ENCODE measurements at regions not wholly inside any gene's neighbourhood (a gene's known extent, or its start where the extent isn't known, plus 50 kb on each side); places are given as distances from the start of the nearest gene placed in this dataset.

DNA sequence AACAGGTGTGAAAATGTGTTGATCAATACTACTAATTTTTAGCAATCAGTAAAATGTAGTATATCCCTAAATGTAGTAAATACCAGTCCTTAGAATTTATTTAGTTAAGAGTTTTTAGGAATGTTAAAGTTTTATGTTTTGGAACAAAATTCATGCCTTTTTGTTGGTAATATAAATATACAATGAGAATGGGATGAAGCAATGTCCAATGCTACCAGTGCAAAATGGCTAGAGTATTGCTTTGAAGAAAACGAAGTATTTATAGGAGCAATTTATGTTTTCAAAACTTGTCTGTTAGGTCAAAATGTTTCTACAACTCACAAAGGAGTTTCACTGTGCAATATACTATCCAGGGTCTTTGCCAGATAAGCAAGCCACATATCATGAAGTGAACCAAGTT, 851.5 kb downstream of the PCDH18 start:
- TF ChIP-seq, protein P1, sequence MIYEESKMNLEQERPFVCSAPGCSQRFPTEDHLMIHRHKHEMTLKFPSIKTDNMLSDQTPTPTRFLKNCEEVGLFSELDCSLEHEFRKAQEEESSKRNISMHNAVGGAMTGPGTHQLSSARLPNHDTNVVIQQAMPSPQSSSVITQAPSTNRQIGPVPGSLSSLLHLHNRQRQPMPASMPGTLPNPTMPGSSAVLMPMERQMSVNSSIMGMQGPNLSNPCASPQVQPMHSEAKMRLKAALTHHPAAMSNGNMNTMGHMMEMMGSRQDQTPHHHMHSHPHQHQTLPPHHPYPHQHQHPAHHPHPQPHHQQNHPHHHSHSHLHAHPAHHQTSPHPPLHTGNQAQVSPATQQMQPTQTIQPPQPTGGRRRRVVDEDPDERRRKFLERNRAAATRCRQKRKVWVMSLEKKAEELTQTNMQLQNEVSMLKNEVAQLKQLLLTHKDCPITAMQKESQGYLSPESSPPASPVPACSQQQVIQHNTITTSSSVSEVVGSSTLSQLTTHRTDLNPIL (CRISPR knock-in tag; IDR thresholded peaks at IDR 0.05; ENCODE audit: low read depth): no peak
- TF ChIP-seq ZNF565 (CRISPR knock-in tag; conservative IDR thresholded peaks at IDR 0.05; ENCODE audit: low read depth): no peak
- no peak for TF ChIP-seq ZFP30 (CRISPR knock-in tag; IDR thresholded peaks at IDR 0.05)
- TF ChIP-seq OSR1 (CRISPR knock-in tag; IDR thresholded peaks at IDR 0.05): no peak
- no peak for TF ChIP-seq ZFP3 (CRISPR knock-in tag; IDR thresholded peaks at IDR 0.05)
- TF ChIP-seq, protein P2, sequence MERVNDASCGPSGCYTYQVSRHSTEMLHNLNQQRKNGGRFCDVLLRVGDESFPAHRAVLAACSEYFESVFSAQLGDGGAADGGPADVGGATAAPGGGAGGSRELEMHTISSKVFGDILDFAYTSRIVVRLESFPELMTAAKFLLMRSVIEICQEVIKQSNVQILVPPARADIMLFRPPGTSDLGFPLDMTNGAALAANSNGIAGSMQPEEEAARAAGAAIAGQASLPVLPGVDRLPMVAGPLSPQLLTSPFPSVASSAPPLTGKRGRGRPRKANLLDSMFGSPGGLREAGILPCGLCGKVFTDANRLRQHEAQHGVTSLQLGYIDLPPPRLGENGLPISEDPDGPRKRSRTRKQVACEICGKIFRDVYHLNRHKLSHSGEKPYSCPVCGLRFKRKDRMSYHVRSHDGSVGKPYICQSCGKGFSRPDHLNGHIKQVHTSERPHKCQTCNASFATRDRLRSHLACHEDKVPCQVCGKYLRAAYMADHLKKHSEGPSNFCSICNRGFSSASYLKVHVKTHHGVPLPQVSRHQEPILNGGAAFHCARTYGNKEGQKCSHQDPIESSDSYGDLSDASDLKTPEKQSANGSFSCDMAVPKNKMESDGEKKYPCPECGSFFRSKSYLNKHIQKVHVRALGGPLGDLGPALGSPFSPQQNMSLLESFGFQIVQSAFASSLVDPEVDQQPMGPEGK (CRISPR knock-in tag; IDR thresholded peaks at IDR 0.05; ENCODE audit: borderline replicate concordance): no peak
- no peak for TF ChIP-seq ZC3H10 (CRISPR knock-in tag; IDR thresholded peaks at IDR 0.05)
- TF ChIP-seq TCF4 (CRISPR knock-in tag; IDR thresholded peaks at IDR 0.05; ENCODE audit: borderline replicate concordance): no peak
- no peak for TF ChIP-seq ESRRG (CRISPR knock-in tag; IDR thresholded peaks at IDR 0.05)
- TF ChIP-seq GLIS3 (CRISPR knock-in tag; IDR thresholded peaks at IDR 0.05): no peak
- TF ChIP-seq RARB (CRISPR knock-in tag; IDR thresholded peaks at IDR 0.05): no peak
- no peak for TF ChIP-seq ZNF8 (CRISPR knock-in tag; IDR thresholded peaks at IDR 0.05)
- no peak for TF ChIP-seq ZNF70 (CRISPR knock-in tag; IDR thresholded peaks at IDR 0.05)
- TF ChIP-seq, protein P3, sequence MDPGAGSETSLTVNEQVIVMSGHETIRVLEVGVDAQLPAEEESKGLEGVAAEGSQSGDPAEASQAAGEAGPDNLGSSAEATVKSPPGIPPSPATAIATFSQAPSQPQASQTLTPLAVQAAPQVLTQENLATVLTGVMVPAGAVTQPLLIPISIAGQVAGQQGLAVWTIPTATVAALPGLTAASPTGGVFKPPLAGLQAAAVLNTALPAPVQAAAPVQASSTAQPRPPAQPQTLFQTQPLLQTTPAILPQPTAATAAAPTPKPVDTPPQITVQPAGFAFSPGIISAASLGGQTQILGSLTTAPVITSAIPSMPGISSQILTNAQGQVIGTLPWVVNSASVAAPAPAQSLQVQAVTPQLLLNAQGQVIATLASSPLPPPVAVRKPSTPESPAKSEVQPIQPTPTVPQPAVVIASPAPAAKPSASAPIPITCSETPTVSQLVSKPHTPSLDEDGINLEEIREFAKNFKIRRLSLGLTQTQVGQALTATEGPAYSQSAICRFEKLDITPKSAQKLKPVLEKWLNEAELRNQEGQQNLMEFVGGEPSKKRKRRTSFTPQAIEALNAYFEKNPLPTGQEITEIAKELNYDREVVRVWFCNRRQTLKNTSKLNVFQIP (CRISPR knock-in tag; IDR thresholded peaks at IDR 0.05; ENCODE audit: borderline replicate concordance, low read depth): no peak

All from SK-N-SH treated with all-trans-retinoic acid at 6 μM for 48 hours (cell line).